ENCODE measurements at regions not wholly inside any gene's neighbourhood (a gene's known extent, or its start where the extent isn't known, plus 50 kb on each side); places are given as distances from the start of the nearest gene placed in this dataset.

DNA sequence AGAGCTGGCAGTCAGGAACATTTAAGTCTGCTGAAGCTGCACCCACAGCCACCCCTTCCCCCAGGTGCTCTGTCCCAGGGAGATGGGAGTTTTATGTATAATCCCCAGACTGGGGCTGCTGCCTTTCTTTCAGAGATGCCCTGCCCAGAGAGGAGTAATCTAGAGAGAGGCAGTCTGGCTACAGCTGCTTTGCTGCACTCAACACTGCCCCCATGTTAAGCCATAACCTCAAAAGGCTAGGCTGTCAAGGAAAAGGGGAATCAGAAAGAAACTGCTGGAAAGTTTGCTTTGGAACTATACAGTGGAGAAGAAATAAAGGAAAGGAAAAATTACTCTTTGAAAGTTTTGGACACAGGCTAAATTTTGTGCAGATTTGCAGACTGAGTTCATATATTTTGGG is 127.2 kb downstream of the MACIR start:
- Histone ChIP-seq H3K14ac (replicated peaks; ENCODE audit: low read depth, low read length) (no peak overlapping the region), H3K4ac (ENCODE audit: low read depth, low read length) (no peak overlapping the region), H2BK15ac (ENCODE audit: low read depth, low read length) (no peak overlapping the region), H3K18ac (ENCODE audit: low read depth, low read length) (no peak overlapping the region), H3K79me1 (ENCODE audit: low read depth in 1 of 2, low read length in 2 of 2) (no peaks in the 10 kb centered on the region), H3K4me3 (ENCODE audit: insufficient read depth, low read depth, low read length) (no peak overlapping the region), H3K36me3 (ENCODE audit: control insufficient read depth, insufficient read depth, low read length) (no peaks in the 10 kb centered on the region), H3K27ac (ENCODE audit: insufficient read depth, low read length) (no peak overlapping the region), H2BK20ac (ENCODE audit: low read depth, low read length) (no peak overlapping the region), H2AFZ (replicated peaks; ENCODE audit: low read length, poor library complexity) (no peak overlapping the region), H3K9me1 (ENCODE audit: insufficient read depth, low read length) (no peaks in the 10 kb centered on the region), H3K27me3 (ENCODE audit: control insufficient read depth, insufficient read depth, low read length) (no peaks in the 10 kb centered on the region), H3K9me3 (ENCODE audit: control insufficient read depth, insufficient read depth, low read length) (no peaks in the 10 kb centered on the region), H3K56ac (ENCODE audit: extremely low read depth, insufficient read depth, low read length) (no peak overlapping the region), H4K8ac (ENCODE audit: low read depth in 2 of 2, low read length in 2 of 2) (no peak overlapping the region), H4K91ac (ENCODE audit: insufficient read depth, low read depth, low read length) (no peak overlapping the region), H2AK9ac (replicated peaks; ENCODE audit: low read depth, low read length, poor library complexity) (no peak overlapping the region), H3K4me2 (ENCODE audit: low read depth, low read length) (no peak overlapping the region), H4K20me1 (ENCODE audit: insufficient read depth, low read length) (no peaks in the 10 kb centered on the region), H3K4me1 (ENCODE audit: control insufficient read depth, insufficient read depth, low read length) (no peaks in the 10 kb centered on the region), H2AK5ac (ENCODE audit: low read depth, low read length) (no peak overlapping the region), H4K5ac (ENCODE audit: low read depth, low read length) (no peak overlapping the region), H3K23ac (ENCODE audit: low read depth, low read length) (no peak overlapping the region), H3K9ac (ENCODE audit: low read depth, low read length) (no peak overlapping the region), H2BK120ac (ENCODE audit: low read depth, low read length) (no peak overlapping the region), H2BK5ac (ENCODE audit: low read depth, low read length, poor library complexity, severe bottlenecking) (no peak overlapping the region)
- no TSS peak for BruUV-seq (replicated peaks)
- intact Hi-C loops (cut with micrococcal nuclease) (no loop called here), in situ Hi-C loops (cut with MboI; ENCODE audit: low sequenced_read_pairs) (no loop called here), dilution Hi-C loops (cut with HindIII; ENCODE audit: low sequenced_read_pairs, unreplicated experiment) (no loop called here)
- TF ChIP-seq NFE2L2 (IDR thresholded peaks at IDR 0.05; ENCODE audit: low read depth, low read length) (no peak), SMC3 (IDR thresholded peaks at IDR 0.05; ENCODE audit: low read depth, low read length) (no peak), BHLHE40 (IDR thresholded peaks at IDR 0.05; ENCODE audit: low read depth, low read length) (no peak), MAZ (IDR thresholded peaks at IDR 0.05; ENCODE audit: borderline replicate concordance, low read depth, low read length) (no peak), POLR2A (IDR thresholded peaks at IDR 0.05; ENCODE audit: low read depth, low read length) (no peak), CEBPB (IDR thresholded peaks at IDR 0.05; ENCODE audit: low read depth, low read length) (no peak), CHD1 (IDR thresholded peaks at IDR 0.05; ENCODE audit: low read depth, low read length) (no peak), FOS (IDR thresholded peaks at IDR 0.05; ENCODE audit: low read depth, low read length) (no peak), RFX5 (IDR thresholded peaks at IDR 0.05; ENCODE audit: low read depth, low read length) (no peak), RCOR1 (IDR thresholded peaks at IDR 0.05; ENCODE audit: insufficient replicate concordance, low read length) (no peak), MXI1 (IDR thresholded peaks at IDR 0.05; ENCODE audit: borderline replicate concordance, low read depth, low read length) (no peak)
- TF ChIP-seq, protein P1, sequence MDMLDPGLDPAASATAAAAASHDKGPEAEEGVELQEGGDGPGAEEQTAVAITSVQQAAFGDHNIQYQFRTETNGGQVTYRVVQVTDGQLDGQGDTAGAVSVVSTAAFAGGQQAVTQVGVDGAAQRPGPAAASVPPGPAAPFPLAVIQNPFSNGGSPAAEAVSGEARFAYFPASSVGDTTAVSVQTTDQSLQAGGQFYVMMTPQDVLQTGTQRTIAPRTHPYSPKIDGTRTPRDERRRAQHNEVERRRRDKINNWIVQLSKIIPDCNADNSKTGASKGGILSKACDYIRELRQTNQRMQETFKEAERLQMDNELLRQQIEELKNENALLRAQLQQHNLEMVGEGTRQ (IDR thresholded peaks at IDR 0.05; ENCODE audit: low read depth, low read length): no peak
- ATAC-seq (ENCODE audit: low read depth): no peak
- ChIA-PET POLR2A (ENCODE audit: unreplicated experiment) (no interaction called here), CTCF (no interaction called here)
- DNase-seq: no peak
